Sigmoid colon (tissue), 4 donors: ENCODE measurements at regions not wholly inside any gene's neighbourhood (a gene's known extent, or its start where the extent isn't known, plus 50 kb on each side); places are given as distances from the start of the nearest gene placed in this dataset.

Source experiments
- CTCF ChIP-seq, 4 experiments: fragments of 450-650 bp in 3 of 4; fragments of 200-600 bp in 1 of 4; IDR thresholded peaks; one replicate each; pipeline ENCODE4 v1.5.1; 2016 to 2019; ENCODE audit warnings: antibody characterized with exemption in 4 of 4, mild to moderate bottlenecking in 3 of 4, moderate library complexity in 2 of 4
- POLR2A ChIP-seq, 2 donors: fragments of 450-650 bp; IDR thresholded peaks; one replicate each; pipeline ENCODE4 v1.6.1; 2016; ENCODE audit warnings: antibody characterized with exemption in 2 of 2, mild to moderate bottlenecking in 2 of 2, moderate library complexity in 2 of 2
- POLR2AphosphoS5 ChIP-seq, 4 donors: sonication (generic); formaldehyde crosslinking; IDR thresholded peaks; one replicate each; pipeline ENCODE4 v1.6.1; 2017; ENCODE audit warnings: antibody characterized with exemption in 4 of 4

- no peak for TF ChIP-seq CTCF (IDR thresholded peaks at IDR 0.05)
- TF ChIP-seq POLR2A (IDR thresholded peaks at IDR 0.05) = no peak
- no peak for TF ChIP-seq POLR2AphosphoS5 (IDR thresholded peaks at IDR 0.05)
These were observed 460.9 kb upstream of the ADAMTS9 start for GRCh38 chr3:65148687-65149086.
